ENCODE measurements at regions not wholly inside any gene's neighbourhood (a gene's known extent, or its start where the extent isn't known, plus 50 kb on each side); places are given as distances from the start of the nearest gene placed in this dataset.

- peak; percentile 43 for TF ChIP-seq CTCF (IDR thresholded peaks at IDR 0.05; ENCODE audit: low read depth, low read length, missing control alignments)
- DNase-seq (ENCODE audit: low read depth), result no peak
- in situ Hi-C loops (cut with HindIII; ENCODE audit: low sequenced_read_pairs), result no loop called here
- no peak overlapping the region for H3K4me3 ChIP-seq (ENCODE audit: low read depth, low read length)
Measured at GRCh38 chr2:161004379-161004778, 155.8 kb upstream of the TANK start.

GRCh38 chr2:161005170-161005569 is 155.1 kb upstream of the TANK start:
- no peak for TF ChIP-seq CTCF (IDR thresholded peaks at IDR 0.05; ENCODE audit: low read depth, low read length, missing control alignments)
- in situ Hi-C loops (cut with HindIII; ENCODE audit: low sequenced_read_pairs), result no loop called here
- no peak overlapping the region for H3K4me3 ChIP-seq (ENCODE audit: low read depth, low read length)
- DNase-seq (ENCODE audit: low read depth), result no peak

GRCh38 chr2:161008311-161008710 is 151.9 kb upstream of the TANK start:
- DNase-seq (ENCODE audit: low read depth), result no peak
- no peak overlapping the region for H3K4me3 ChIP-seq (ENCODE audit: low read depth, low read length)
- TF ChIP-seq CTCF (IDR thresholded peaks at IDR 0.05; ENCODE audit: low read depth, low read length, missing control alignments), result no peak
- in situ Hi-C loops (cut with HindIII; ENCODE audit: low sequenced_read_pairs), result no loop called here

GRCh38 chr2:161010503-161011015 is 149.7 kb upstream of the TANK start:
- in situ Hi-C loops (cut with HindIII; ENCODE audit: low sequenced_read_pairs), result no loop called here
- no peak for TF ChIP-seq CTCF (IDR thresholded peaks at IDR 0.05; ENCODE audit: low read depth, low read length, missing control alignments)
- no peak overlapping the region for H3K4me3 ChIP-seq (ENCODE audit: low read depth, low read length)
- no peak for DNase-seq (ENCODE audit: low read depth)

GRCh38 chr2:161017780-161018470 is 142.3 kb upstream of the TANK start:
- DNase-seq (ENCODE audit: low read depth), result no peak
- in situ Hi-C loops (cut with HindIII; ENCODE audit: low sequenced_read_pairs), result no loop called here
- H3K4me3 ChIP-seq (ENCODE audit: low read depth, low read length), result no peak overlapping the region
- no peak for TF ChIP-seq CTCF (IDR thresholded peaks at IDR 0.05; ENCODE audit: low read depth, low read length, missing control alignments)

- no peak overlapping the region for H3K4me3 ChIP-seq (ENCODE audit: low read depth, low read length)
- TF ChIP-seq CTCF (IDR thresholded peaks at IDR 0.05; ENCODE audit: low read depth, low read length, missing control alignments), result no peak
- in situ Hi-C loops (cut with HindIII; ENCODE audit: low sequenced_read_pairs), result no loop called here
- DNase-seq (ENCODE audit: low read depth), result no peak
Measured at GRCh38 chr2:161019311-161019710, 140.9 kb upstream of the TANK start.

Data from astrocyte of the cerebellum (primary cell).